GM23248 (cell line): ENCODE measurements at regions not wholly inside any gene's neighbourhood (a gene's known extent, or its start where the extent isn't known, plus 50 kb on each side); places are given as distances from the start of the nearest gene placed in this dataset.

Experiments
- EZH2 ChIP-seq: fragments of 200-600 bp; sonication (generic); IDR thresholded peaks from 2 replicates; pipeline ENCODE4 v1.6.1; 2018; ENCODE audit warnings: antibody characterized with exemption, mild to moderate bottlenecking; ENCODE audit not compliant: insufficient read depth, poor library complexity, severe bottlenecking
- EZH2phosphoT487 ChIP-seq: fragments of 200-600 bp; sonication (generic); IDR thresholded peaks from 2 replicates; pipeline ENCODE4 v1.6.1; 2018; ENCODE audit warnings: antibody characterized with exemption, moderate library complexity, mild to moderate bottlenecking, low read depth; ENCODE audit not compliant: insufficient read depth

GRCh38 chr16:64440005-64440404 is 681.9 kb downstream of the CDH11 start:
- TF ChIP-seq EZH2, result no peak
- no peak for TF ChIP-seq EZH2phosphoT487
